ENCODE measurements at regions not wholly inside any gene's neighbourhood (a gene's known extent, or its start where the extent isn't known, plus 50 kb on each side); places are given as distances from the start of the nearest gene placed in this dataset.

DNA sequence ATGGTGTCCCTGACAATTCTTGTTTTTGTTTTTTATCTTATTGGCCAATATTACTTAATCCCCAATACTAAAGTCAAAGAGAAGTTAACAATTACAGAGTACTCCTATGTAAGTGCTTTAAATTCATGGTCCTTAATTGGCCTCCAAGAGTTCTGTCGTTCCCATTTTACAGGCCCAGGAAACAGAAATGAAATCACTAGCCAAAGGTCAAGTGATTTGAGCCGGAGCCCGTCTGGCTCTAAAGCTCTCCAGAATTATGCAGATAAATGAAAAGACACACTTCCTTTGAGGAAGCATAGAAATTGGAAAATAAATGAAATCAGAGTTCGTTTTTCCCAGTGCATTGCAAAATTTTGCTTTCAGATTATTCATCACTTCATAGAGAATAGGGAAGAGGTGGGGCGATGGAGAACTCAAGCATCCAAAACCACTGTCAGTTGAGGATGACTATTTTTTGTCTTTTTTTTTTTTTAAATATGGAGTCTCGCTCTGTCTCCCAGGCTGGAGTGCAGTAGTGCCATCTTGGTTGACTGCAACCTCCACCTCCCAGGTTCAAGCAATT, 78.5 kb downstream of the MAP1LC3B2 start:
- peaks cover 6 to 42% of the 10 kb centered on the region in 2 donors for H3K4me1 ChIP-seq
- TF ChIP-seq, protein P1, sequence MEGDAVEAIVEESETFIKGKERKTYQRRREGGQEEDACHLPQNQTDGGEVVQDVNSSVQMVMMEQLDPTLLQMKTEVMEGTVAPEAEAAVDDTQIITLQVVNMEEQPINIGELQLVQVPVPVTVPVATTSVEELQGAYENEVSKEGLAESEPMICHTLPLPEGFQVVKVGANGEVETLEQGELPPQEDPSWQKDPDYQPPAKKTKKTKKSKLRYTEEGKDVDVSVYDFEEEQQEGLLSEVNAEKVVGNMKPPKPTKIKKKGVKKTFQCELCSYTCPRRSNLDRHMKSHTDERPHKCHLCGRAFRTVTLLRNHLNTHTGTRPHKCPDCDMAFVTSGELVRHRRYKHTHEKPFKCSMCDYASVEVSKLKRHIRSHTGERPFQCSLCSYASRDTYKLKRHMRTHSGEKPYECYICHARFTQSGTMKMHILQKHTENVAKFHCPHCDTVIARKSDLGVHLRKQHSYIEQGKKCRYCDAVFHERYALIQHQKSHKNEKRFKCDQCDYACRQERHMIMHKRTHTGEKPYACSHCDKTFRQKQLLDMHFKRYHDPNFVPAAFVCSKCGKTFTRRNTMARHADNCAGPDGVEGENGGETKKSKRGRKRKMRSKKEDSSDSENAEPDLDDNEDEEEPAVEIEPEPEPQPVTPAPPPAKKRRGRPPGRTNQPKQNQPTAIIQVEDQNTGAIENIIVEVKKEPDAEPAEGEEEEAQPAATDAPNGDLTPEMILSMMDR (IDR thresholded peaks at IDR 0.05) = no peak
- no peaks in the 10 kb centered on the region for H3K27me3 ChIP-seq
- intact Hi-C loops (cut with DNase I) = no loop called here
- no peaks in the 10 kb centered on the region for H3K9me3 ChIP-seq
- H3K4me3 ChIP-seq = no peak overlapping the region
- ATAC-seq (peak; percentile 44), DNase-seq (no peak)
- no peak overlapping the region for H3K27ac ChIP-seq
- H3K36me3 ChIP-seq = no peaks in the 10 kb centered on the region

DNA sequence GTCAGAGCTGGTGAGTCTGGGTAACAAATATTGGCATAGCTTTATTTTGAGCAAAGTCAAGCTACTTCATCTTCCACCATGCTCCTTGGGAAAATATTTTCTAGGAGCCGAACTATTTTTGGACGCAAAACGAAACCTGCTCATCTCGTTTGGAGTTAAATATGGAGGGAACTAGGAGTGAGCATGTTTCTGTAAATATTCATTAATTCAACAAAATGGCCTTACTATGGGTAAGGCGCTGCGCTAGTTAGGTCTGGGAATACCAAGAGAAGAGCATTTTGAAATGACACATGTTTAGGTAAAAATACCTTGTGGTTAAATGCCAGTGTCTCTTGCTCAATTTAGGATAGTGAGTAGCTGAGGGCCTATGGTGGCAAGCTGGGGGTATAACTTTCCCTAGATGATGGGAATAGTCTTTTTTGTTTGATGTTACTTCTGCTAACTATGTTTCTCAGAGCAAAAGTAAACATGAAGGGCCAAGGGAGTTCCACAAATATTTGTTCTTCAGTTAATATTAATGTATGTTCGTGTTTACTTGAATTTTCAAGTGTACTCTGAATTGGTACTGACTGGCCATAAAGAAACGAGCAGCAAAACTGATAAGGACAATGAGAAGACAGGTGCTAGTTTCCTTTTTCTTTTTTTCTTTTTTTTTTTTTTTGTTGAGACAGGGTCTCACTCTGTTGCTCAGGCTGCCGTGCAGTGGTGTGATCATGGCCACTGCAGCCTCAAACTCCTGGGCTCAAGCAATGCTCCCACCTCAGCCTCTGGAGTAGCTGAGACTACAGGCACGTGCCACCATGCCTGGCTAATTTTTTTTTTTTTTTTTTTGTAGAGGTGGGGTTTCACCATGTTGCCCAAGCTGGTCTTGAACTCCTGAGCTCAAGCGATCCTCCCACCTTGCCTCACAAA, 77.7 kb downstream of the MAP1LC3B2 start:
- DNase-seq (peak in 2 of 4 donors; percentile 20 to 35), ATAC-seq (peak; percentile 63)
- Histone ChIP-seq H3K4me3 (no peak overlapping the region), H3K27ac (peak overlapping the region in 1 of 2 donors; percentile 58), H3K4me1 (peaks cover 6 to 36% of the 10 kb centered on the region in 2 donors), H3K9me3 (no peaks in the 10 kb centered on the region), H3K36me3 (no peaks in the 10 kb centered on the region), H3K27me3 (no peaks in the 10 kb centered on the region)
- TF ChIP-seq, protein P1 (IDR thresholded peaks at IDR 0.05) = no peak
- intact Hi-C loops (cut with DNase I) = no loop called here

DNA sequence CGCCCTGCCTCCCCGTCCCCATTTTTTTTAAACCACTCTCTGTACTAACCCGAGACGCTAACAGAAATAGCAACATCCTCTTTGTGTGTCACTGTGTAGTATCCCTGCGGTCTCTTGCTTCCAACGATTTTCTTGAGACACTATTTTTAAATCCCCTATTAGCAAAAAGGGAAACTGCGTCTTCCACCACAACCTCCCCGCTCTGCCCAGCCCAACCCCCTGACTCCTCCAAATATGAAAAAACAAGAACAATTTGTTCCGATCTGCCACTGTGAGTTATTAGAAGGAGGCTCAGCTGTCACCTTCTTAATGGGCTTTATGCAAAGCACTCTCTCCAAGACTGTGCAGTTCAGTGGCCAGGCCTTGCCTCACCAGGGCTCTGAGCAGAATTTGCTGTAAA, 76.3 kb downstream of the MAP1LC3B2 start:
- peak overlapping the region in 1 of 2 donors; percentile 7 for H3K27ac ChIP-seq
- intact Hi-C loops (cut with DNase I) = no loop called here
- H3K4me1 ChIP-seq = peaks cover 6 to 35% of the 10 kb centered on the region in 2 donors
- DNase-seq (no peak), ATAC-seq (peak; percentile 32)
- H3K4me3 ChIP-seq = no peak overlapping the region
- no peaks in the 10 kb centered on the region for H3K9me3 ChIP-seq
- no peaks in the 10 kb centered on the region for H3K36me3 ChIP-seq
- TF ChIP-seq, protein P1 (IDR thresholded peaks at IDR 0.05) = no peak
- H3K27me3 ChIP-seq = no peaks in the 10 kb centered on the region

DNA sequence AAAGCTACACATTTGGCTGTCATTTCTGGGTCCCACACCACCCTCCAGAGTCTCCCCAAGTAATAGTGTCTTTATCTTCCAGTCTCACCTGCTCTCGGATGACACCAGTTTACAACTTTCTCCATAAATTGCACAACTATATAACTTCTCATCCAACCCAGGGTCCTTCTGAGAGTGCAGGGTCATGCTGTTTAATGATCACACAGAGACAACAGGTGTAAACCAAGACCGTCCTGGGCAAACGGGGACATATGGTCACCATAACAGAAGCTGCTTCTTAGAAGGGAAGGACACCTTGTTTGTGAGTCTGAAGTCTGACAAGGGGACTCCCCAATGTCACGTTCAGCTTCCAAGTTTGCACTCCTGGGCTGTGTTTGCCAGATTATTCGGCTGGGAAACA, 74.3 kb downstream of the MAP1LC3B2 start:
- no peaks in the 10 kb centered on the region for H3K36me3 ChIP-seq
- peaks cover 6 to 35% of the 10 kb centered on the region in 2 donors for H3K4me1 ChIP-seq
- no peaks in the 10 kb centered on the region for H3K9me3 ChIP-seq
- DNase-seq (no peak), ATAC-seq (no peak)
- H3K27me3 ChIP-seq = no peaks in the 10 kb centered on the region
- TF ChIP-seq, protein P1 (IDR thresholded peaks at IDR 0.05) = no peak
- intact Hi-C loops (cut with DNase I) = no loop called here
- H3K27ac ChIP-seq = no peak overlapping the region
- no peak overlapping the region for H3K4me3 ChIP-seq

DNA sequence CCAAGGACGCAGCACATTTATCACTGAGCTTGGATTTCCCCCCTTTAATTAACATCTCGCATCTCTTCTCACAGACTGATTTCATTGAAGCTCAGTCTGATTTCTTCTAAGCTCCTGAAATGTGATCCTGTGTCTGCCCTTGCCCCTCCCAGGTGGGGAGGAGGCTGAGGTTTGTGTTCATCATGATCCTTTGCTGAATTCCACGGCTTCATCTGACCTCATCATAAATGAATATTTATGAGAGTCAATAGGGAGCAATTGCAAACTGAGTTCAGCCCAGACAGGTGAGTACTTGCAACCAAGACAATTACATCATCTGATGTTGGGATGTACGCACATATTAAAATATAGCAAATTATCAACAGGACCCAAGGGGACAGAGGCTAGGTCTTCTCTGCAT, 72.4 kb downstream of the MAP1LC3B2 start:
- no peak overlapping the region for H3K27ac ChIP-seq
- TF ChIP-seq, protein P1 (IDR thresholded peaks at IDR 0.05) = no peak
- H3K4me1 ChIP-seq = peaks cover 5 to 23% of the 10 kb centered on the region in 2 donors
- intact Hi-C loops (cut with DNase I) = no loop called here
- H3K27me3 ChIP-seq = no peaks in the 10 kb centered on the region
- DNase-seq = no peak
- ATAC-seq = no peak
- no peak overlapping the region for H3K4me3 ChIP-seq
- no peaks in the 10 kb centered on the region for H3K9me3 ChIP-seq
- no peaks in the 10 kb centered on the region for H3K36me3 ChIP-seq
